GM19035 (cell line): ENCODE measurements at regions not wholly inside any gene's neighbourhood (a gene's known extent, or its start where the extent isn't known, plus 50 kb on each side); places are given as distances from the start of the nearest gene placed in this dataset.

Experiments used
- ATAC-seq: cut with Tn5 transposase; IDR thresholded peaks from one replicate; pipeline ENCODE4 v1.9.1; 2021; ENCODE audit not compliant: unreplicated experiment

DNA sequence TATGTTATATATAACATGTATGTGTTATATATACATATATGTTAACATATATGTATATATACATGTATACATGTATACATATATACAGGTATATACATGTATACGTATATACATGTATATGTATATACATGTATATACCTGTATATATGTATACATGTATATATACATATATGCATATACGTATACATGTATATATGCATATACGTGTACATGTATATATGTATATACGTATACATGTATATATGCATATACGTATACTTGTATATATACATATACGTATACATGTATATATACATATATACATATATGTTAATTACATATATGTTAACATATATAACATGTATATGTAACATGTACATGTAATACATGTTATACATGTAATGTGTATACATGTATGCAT lies 1077.3 kb upstream of the ADGRL3 start:
- no peak for ATAC-seq

- ATAC-seq = no peak
Measured at GRCh38 chr4:60128888-60129287, 1071.2 kb upstream of the ADGRL3 start.

DNA sequence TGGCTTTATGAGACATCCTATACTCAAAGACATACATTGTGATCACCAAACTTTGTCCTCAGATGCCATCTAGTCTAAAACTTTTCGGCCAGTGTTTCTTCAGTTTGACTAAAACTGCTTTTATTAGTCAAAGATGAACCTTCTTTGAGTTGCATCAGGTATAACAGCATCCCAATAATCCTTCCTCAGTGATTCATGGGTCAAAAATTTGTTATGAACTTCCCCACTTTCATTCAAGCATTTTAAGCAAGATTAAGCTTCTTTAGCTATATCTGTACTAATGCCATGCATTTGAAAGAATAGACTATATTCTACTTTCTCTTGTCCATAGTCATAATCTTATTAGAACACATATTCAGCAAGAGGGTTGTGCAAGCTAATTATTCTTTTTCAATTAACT lies 1070.4 kb upstream of the ADGRL3 start:
- ATAC-seq = no peak

DNA sequence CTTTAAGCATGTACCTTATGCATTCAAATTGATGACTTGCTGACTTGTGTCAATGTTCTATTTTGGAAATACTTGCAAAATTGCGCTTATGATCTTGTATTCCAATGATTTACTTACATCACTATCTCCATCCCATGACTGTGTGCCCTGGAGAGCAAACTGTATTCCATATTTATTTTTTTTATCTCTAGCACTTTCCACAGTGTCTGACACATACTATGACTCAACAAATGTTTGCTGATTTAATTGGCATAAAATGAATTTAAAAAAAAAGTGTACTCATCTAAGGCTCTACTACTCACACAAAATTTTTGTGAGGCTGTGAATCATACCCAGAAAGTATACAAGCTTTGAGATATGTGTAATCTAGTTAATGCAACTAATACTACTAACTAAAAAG lies 1066.8 kb upstream of the ADGRL3 start:
- no peak for ATAC-seq

DNA sequence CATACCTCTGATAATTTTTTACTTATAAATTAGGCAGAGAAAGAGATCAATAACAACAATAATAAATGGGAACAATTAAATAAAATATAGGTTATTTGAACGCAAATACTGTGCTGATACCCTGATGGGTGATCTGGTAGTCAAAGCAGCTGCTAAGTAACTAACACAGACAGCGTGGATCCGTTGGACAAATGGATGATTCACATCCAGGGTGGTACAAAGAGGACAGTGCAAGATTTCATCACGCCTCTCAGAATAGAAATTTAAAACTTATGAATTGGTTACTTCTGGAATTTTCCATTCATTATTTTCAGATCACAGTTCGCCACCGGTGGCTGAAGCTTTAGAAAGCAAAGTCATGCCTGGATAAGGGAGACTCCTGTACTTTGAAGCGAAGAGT lies 1066.0 kb upstream of the ADGRL3 start:
- ATAC-seq = no peak

- no peak for ATAC-seq
Measured at GRCh38 chr4:60155088-60155487, 1045.0 kb upstream of the ADGRL3 start.

DNA sequence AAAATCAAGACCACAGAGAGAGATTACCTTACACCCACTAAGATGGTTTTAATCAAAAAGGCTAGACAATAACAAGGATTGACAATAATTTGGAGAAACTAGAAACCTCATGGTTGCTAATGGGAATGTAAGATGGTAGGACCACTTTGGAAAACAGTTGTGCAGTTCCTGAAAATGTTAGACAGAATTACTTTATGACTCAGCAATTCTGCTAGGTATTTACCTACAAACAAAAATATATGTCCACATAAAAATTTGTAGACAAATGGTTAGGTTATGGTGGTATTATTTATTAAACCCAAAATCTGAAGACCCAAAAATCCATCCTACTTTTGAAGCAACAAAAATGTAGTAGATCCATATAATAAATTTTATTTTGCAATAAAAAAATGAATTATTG lies 1027.0 kb upstream of the ADGRL3 start:
- ATAC-seq = no peak

DNA sequence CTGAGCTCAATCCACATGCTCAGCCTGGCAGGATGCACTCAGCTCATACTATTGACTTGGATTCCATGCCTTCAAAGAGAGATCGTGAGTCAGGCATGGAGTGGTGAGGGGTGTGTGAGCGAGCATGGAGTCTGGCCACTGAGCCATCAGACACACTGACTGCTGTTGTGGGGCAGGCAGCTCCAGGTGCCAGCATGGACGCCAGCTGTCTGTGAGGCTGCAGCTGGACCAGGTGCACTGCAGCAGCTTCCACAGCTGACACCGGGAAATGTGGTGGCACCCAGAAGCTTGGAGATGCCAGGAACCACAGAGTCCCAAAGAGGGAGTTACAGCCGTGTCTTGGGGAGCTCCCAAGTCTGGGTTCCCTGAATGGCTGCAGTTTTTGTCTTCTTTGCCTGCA lies 1026.4 kb upstream of the ADGRL3 start:
- no peak for ATAC-seq

DNA sequence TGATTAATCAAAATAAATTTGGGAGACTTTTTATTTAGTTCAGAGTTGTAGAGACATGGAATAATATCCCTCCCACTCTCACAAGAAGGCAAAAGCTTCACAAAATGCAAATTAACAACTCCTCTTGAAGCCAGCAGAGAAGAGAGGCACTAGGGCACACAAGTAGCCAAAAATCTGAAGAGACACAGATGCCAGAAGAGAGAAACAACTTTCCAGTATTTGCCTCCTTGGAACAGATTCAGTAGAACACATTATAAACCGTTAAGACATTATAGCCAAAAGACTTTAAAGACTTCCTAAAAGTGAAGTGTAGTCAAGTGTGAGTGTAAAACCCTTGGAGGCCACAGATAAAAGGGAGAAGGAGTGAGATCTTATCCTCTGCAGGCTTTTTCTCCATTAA lies 1024.9 kb upstream of the ADGRL3 start:
- ATAC-seq = no peak

DNA sequence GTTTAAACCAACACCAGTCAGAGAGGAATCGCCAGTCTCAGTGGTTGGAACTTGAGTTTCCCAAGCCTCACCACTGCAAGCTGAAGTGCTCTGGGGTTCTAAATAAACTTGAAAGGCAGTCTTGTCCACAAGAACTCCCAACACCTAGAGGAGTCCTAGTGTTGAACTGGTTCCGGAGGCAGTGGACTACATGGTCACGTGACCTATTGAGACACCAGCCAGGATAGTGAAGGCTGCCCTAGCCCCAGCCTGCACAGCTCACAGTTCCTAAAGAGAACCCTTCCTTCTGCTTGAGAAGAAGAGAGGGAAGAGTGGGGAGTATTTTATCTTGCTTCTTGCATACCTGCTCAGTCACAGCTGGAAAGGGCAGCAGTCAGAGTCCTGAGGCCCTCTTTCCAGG lies 1012.7 kb upstream of the ADGRL3 start:
- ATAC-seq = no peak

DNA sequence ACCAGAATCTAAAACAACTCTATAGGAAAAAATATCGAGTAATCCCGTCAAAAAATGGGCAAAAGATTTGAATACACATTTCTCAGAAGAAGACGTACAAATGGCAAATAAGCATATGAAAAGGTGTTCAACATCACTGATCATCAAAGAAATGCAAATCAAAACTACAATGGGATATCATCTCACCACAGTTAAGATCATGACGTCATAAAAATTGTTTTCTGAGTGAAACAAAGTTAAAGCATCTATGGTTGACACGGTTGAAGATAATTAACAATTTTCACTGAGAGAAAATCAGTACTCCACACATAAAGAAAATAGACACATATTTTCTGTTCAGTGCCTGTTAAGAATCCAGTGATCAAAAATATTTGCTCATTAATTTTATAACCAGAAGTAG lies 1010.8 kb upstream of the ADGRL3 start:
- ATAC-seq = no peak

DNA sequence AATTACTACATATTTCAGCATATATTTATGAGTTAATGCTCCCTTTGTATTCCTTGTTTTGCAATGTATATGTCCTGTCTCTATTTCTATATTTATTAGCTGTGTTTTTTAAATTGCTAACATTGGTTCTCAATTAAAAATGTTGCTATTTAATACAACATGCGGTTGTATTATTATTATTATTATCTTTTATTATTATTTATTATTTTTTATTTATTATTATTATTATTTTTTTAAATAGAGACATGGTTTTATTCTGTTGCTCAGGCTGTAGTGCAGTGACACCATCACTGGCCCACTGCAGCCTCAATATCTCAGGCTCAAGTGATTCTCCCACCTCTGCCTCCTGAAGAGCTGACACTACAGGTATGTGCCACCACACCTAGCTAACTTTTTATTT lies 1005.9 kb upstream of the ADGRL3 start:
- ATAC-seq = no peak

GRCh38 chr4:60195256-60195655 lies 1004.9 kb upstream of the ADGRL3 start:
- no peak for ATAC-seq

GRCh38 chr4:60201052-60201673 lies 999.0 kb upstream of the ADGRL3 start:
- peak; percentile 91 for ATAC-seq

- no peak for ATAC-seq
Measured at GRCh38 chr4:60209588-60209987, 990.5 kb upstream of the ADGRL3 start.

- ATAC-seq = no peak
Measured at GRCh38 chr4:60215906-60216305, 984.2 kb upstream of the ADGRL3 start.

DNA sequence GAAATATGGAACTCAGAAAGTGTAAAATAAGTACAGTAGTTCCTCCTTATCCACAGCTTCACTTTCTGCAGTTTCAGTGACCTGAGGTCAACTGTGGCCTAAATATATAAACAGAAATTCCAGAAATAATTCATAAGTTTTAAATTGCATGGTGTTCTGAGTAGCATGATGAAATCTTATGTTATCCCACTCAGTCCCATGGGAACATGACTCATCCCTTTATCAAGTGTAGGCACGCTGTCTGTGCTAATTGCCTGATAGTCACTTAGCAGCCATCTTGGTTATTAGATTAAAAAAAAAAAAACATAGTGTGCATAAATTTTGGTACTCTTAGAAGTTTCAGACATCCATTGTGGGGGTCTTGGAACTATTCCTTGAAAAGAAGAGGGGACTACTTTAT lies 983.4 kb upstream of the ADGRL3 start:
- ATAC-seq = no peak

- ATAC-seq = no peak
Measured at GRCh38 chr4:60221866-60222265, 978.3 kb upstream of the ADGRL3 start.

DNA sequence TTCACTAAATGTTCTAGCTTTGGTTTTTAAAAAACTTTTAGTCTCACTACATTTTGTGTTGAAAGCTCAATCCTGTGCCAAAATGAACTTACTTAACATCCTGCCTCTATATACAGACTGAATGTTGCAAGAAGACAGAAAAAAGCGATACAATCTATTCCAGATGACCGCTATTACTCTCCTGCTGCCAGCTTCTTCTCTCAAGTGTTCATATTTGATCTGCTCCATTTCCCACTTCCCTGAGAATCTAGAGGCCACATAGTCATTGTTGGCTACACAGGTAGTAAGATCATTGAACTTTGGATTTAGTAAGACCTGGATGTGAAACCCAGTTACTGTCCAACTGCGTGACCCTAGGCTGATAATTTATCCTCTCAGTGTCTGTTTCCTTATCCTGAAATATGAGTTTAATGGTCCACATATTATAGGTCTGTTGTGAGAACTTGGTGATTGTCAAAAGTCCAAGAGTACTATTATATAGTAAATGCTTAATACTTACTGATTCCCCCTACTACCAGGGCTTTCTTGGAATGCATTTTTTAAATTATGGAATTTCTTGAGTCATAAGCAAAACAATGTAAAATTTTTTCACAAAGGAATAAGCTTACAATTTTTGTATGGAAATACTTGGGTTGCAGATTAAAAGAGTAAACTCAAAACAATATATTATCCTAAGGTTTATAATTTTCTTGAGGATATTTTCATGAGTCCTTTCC lies 976.8 kb upstream of the ADGRL3 start:
- ATAC-seq = no peak

- no peak for ATAC-seq
Measured at GRCh38 chr4:60241866-60242265, 958.3 kb upstream of the ADGRL3 start.

GRCh38 chr4:60249784-60250183 lies 950.3 kb upstream of the ADGRL3 start:
- no peak for ATAC-seq

DNA sequence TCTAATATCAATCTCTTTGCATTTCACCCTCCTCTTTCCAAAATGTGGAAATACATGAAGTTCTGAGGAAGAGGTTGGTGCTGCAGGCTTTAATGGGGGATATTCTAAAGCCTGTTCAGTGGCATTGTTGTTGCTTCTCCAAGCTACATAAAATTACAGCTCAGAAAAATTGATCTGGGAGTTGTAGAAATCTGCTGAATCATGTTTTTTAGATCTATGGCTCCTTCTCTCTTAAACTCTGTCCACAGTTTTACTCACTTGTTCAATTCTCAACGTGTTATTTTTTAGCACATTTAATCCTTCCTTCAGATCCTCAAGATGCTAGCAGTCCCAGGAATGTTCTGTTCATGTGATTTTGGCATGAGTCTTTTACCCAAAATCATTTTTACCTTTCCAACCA lies 949.5 kb upstream of the ADGRL3 start:
- ATAC-seq = no peak

DNA sequence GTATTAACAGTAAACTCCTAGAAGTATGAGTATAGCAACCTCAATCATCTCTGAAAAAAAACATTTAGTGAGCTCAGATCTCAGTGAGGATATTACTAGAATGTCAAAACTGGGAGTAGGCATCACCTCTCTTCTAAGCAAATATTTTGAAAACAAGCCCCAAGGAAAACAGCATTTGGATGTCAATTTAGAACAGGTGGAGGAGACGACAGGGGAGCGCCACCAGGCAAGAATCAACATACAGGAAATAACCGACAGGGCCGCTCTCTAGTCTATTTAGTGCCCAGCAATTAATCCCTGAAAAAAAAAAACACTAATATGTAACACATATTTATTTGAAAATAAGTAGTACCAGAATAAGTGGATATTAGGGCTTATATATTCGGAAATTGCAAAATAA lies 940.3 kb upstream of the ADGRL3 start:
- ATAC-seq = no peak
